ENCODE measurements at regions not wholly inside any gene's neighbourhood (a gene's known extent, or its start where the extent isn't known, plus 50 kb on each side); places are given as distances from the start of the nearest gene placed in this dataset.
A peak's percentile ranks its signal among the peaks of the same experiment; 100 is the strongest.

GRCh38 chr2:185201063-185201462 is 537.5 kb upstream of the FSIP2 start:
- TF ChIP-seq ARNTL (CRISPR knock-in tag; IDR thresholded peaks at IDR 0.05; ENCODE audit: borderline replicate concordance, low read depth) (no peak), PATZ1 (CRISPR knock-in tag; IDR thresholded peaks at IDR 0.05; ENCODE audit: borderline replicate concordance) (no peak), SNAI2 (CRISPR knock-in tag; IDR thresholded peaks at IDR 0.05) (no peak), GLIS3 (CRISPR knock-in tag; IDR thresholded peaks at IDR 0.05) (no peak), ZNF70 (CRISPR knock-in tag; IDR thresholded peaks at IDR 0.05) (peak; percentile 78), CSRNP3 (CRISPR knock-in tag; IDR thresholded peaks at IDR 0.05) (no peak), RARB (CRISPR knock-in tag; IDR thresholded peaks at IDR 0.05) (no peak), ZFP30 (CRISPR knock-in tag; IDR thresholded peaks at IDR 0.05) (no peak), ZNF8 (CRISPR knock-in tag; IDR thresholded peaks at IDR 0.05) (no peak), PPARA (CRISPR knock-in tag; IDR thresholded peaks at IDR 0.05; ENCODE audit: borderline replicate concordance) (no peak)

Measured in SK-N-SH treated with all-trans-retinoic acid at 6 μM for 48 hours (cell line).